Hematopoietic multipotent progenitor cell treated with erythropoietin and hydrocortisone succinate and interleukin-3 and kit ligand, for 8 days (in vitro differentiated cells): ENCODE measurements at regions not wholly inside any gene's neighbourhood (a gene's known extent, or its start where the extent isn't known, plus 50 kb on each side); places are given as distances from the start of the nearest gene placed in this dataset.

Source experiments
- DNase-seq: peaks from one replicate; pipeline ENCODE4 v3.0.0-alpha.2; 2015

DNA sequence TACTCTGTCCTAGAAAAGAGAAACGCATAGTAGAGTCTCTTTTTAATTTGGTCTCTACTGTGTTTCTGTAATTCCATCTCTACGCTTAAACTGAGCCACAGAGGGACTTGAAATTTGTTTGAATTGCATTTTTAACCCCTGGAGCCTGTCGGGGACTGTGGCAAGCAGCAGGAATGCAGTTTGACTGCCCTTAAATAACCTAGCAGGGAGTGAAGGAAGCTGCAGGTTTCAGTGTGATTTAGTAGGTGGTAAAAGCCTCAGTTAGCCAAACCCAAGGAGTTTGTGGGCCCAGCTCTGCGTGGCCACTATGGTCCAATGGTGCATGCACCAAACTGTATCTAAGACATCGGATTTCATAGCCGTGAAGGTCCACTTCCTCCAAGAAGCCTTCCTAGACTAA, 70.3 kb upstream of the MC3R start:
- DNase-seq = no peak

DNA sequence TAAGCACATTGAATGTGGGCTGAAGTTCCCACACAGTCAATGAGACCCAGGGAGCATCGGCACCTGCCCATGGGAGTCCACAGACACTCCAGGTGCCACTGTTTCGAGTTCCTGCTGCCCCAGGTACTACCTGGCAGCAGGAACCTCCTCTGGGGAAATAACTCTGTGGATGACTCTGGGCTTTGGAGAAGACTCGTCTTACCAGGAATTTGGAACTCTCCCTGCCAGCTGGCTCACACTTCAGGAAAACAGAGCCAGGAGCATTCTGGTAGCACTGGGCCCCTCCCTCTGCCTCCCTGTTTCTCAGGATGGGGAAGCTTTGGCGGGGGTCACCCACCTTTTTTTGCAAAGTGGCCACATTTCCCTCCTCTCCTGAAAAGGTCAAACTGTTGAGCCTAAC, 69.5 kb upstream of the MC3R start:
- DNase-seq = no peak

DNA sequence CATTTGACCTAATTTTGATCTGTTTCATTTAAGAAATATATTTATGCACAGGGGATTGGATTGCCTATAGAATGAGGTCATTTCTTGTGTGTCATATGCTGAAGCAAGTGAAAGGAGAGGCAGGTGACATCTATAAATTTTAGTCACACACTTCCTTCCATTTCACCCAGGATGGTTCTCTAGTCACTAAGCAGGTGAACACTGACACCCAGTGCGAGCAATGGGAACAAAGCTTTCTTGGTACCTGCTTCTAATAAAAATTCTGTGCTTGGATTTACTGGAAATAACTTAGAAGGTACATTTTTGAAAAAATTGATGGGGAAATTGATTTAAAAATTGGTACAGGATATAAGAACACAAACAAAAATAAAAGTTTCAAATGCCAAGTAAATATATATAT, 66.9 kb upstream of the MC3R start:
- no peak for DNase-seq

DNA sequence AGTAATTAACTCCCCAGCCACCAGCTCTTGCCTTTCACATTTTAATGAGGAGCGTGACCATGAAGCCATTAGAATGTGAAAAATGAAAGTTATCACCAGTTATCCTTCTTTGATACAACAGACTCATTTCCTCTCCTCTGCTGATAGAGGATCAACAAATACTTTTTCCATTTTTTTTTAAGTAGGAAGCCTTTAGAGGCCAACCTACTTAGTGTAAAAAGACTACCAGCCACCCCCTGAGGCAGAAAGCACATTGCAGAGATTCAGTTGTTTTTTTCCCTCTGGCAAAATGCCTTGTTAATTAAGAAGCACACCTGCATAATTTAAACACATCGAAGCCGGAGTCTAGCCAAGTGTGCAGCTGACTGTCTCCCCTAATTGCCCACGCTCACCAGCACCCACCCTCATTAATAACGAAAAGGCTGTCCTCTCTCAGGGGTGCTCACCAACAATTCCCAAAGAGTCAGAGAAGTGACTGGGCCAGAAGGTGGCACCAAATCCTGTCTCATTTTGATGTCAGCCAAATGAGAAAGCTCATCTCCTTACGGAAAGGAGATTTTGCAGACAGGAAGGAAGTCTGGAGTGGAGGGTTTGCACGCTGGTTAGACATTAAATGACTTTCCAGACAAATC, 60.9 kb upstream of the MC3R start:
- no peak for DNase-seq

DNA sequence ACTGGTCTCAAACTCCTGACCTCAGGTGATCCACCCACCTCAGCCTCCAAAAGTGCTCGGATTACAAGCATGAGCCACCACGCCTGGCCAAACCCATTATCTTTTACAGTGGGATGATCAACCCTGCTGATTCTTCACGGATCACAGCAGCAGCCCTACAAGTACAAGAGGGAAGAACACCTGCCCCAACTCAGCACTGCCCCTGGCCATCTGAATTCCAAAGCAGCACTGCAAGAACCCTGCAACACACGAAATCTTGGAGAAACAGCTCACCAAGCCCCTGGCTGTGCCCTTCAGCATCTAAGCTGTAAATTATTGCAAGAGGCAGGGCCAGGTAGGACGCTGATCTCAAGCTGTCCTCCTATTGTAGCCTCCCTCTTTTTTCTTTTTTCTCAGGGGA, 54.5 kb upstream of the MC3R start:
- DNase-seq = no peak

DNA sequence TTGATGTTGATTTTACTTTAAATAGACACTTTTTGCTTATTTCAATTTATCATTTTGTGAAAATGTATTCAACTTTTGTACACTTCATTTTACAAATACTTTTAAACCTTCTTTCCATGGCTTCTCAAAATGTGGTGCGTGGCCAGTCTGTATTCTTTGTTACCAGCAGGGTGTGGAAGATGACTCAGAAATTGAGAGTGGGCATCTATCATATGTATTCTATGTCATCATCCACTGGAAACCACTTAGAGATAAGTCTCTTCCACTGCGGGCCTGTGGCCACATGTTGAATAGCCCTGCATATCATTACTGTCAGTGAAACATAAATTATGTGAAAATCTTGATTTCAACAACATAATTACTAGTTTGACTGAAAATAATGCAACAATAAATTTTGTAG, 52.6 kb upstream of the MC3R start:
- DNase-seq = no peak
